GM19452 (cell line): ENCODE measurements at regions not wholly inside any gene's neighbourhood (a gene's known extent, or its start where the extent isn't known, plus 50 kb on each side); places are given as distances from the start of the nearest gene placed in this dataset.

ENCODE experiments used
- ATAC-seq: cut with Tn5 transposase; IDR thresholded peaks from one replicate; pipeline ENCODE4 v1.9.1; 2021; ENCODE audit not compliant: unreplicated experiment

DNA sequence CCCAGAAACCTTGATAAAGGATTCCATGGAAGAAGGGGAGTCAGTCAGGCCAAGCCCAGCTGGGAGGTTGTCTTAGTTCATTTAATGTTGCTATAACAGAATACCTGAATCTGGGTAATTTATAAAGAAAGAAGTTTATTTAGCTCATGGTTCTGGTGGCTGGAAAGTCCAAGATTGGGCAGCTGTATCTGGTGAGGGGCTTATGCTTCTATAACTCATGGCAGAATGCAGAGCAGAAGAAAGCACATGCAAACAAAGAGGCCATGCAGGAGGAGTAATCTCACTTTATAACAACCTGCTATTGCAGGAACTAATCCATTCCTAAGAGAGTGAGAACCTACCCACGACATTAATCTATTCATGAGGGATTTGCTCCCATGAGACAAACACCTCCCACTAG lies 54.2 kb upstream of the ANKRD1 start:
- no peak for ATAC-seq

DNA sequence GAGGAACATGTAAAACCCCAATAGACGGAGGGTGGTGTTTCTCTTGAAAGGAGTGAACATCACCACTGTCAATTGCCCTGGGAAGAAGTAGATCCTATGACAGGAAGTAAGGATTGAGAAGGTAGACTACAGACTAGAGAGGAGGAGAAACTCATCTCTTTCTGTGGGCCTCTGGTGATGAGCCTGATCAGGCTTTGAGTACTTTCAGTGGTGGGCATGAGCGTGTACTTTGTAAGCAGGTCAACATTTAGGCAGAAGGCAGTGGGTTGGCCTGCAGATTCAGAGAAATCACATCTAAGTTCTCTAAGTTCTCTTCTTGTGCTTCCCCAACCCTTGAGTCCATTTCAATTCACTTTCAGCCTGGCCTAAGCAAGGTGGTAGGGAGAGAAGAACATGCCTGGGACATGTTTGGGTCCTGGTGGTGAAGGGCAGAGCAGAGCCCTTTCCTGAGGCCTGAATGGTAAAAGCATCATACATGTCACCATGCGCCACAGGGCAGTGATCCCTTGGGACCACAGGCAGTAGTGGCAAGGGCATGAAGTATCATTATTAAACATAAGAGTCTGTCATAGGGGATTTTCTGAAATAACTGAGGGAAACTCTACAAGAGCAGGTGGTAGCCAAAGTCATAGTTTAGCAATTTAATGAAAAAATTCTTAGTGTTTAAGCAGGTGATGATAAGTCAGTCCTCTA lies 56.4 kb upstream of the ANKRD1 start:
- peak; percentile 78 for ATAC-seq

DNA sequence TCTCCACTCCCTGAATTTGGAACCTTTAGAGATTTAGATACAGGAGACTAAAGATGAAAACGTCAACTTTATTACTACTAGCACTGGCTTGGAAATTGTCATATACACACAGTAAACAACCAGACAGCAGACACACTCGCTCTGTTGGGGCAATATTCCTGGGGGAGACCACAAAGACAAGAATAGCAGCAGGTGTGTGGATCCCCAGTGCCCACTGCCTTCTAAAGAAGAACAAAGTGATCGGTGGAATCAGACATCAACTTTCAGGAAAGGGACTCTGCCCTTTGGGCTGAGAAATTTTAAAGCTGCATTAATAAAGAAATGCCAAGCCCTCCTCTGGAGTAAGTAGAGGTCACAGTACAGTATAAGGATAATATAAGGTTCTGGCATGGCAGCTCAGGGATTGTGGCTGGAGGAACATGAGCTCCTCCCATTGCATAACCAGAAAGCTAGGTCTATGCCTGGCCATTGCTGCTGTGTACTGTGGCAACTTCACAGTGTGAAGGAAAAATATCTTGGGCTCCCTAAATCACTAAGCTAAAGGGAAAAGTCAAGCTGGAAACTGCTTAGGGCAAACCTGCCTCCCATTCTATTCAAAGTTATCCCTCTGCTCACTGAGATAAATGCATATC lies 57.1 kb upstream of the ANKRD1 start:
- ATAC-seq = no peak

DNA sequence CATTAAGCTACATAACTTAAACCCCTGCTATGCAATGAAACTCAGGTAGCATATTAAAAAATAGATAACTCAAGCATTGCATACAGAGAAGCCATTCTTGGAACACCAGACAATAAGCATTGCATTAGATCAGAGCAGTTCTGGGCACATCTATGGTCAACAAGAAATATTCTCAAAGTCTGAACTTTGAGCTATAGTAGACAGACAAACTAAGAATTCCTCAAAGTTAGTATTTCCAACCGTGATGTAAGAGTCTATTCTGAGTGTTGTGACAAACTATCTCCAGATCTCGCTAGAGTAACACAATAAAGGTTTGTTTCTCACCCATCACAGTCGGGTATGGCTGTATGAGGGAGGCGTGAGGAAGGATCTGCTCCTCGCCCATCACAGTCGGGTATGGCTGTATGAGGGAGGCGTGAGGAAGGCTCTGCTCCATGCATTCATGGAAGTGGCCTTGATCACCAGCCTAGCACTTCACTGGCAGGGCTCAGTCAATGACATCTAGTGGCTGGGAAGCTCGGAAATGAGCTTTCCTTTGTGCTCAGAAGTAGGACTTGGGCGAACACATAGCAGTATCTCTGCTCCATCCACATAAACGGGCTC lies 61.6 kb upstream of the ANKRD1 start:
- no peak for ATAC-seq

DNA sequence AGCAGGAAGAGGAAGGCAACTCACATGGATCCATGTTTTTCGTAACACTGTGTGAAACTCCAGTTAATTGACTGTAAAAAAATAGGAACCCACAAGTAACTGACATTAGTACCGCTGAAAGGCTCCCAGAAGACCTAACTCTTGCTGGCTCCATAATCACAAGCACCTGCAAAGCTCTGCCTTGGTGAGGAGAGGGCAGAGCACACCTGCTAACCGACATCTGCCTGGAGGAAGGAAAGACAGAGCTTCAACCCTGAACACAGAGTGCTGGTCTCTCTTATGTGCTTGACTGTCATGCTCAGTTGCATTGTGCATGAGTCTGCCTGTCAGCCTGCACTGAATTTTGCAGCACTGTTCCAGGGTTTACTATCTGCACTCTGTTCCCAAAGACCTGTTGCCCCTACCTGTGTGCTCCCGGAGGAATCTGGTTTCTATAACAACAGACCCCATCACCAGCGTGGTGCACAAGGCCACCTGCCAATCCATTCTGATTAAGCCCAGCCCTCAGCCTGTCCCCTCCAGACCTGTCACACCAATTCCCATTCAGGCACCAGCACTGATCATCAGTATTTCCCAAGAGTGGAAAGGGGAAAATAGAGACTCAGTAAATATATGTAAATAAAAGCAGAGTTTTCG lies 63.1 kb upstream of the ANKRD1 start:
- ATAC-seq = no peak

DNA sequence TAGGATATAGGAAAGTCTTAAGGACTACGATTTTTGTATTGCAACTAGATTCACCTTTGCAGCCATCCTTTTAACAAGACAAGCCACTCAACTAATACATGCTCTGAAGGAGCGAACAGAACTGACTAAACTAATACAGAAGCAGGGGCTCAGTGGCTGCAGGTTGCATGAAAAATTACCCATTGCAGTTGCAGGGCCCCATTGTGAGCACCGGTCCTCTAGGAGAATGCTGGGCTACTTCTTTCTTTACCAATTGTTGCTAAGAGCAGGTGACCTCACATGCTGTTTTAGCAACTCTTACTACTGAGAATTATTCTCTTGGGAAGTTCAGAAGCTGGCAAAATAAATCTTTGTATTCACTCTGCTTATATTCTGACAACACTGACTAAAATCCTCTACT lies 64.0 kb upstream of the ANKRD1 start:
- ATAC-seq = no peak

DNA sequence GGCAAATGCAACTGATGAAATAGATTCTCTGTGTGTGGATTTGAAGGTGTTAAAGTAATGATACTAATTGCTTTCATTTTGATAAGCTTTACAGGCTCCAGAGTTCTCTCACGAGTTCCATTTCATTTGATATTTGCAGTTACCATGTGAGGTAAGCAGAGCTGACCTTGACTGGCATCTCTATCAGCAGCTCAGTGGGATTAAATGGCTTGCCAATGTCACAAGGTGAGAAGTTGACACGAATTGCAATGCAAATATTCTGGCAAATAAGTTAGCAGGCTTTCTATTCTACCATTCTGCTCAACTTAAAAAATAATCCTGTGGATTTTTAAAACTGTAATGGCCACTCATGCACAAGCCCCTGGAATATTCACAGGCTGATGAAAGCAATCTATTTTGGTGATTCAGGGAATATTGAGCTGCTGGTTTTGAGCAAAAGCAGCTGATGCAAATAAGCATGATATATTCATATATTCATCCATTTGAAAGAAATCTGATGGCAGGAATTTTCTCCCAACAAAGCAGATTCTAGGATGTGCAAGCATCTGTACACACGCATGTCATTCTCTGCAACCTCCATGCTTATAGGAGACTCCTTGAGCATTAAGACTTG lies 64.5 kb upstream of the ANKRD1 start:
- no peak for ATAC-seq

DNA sequence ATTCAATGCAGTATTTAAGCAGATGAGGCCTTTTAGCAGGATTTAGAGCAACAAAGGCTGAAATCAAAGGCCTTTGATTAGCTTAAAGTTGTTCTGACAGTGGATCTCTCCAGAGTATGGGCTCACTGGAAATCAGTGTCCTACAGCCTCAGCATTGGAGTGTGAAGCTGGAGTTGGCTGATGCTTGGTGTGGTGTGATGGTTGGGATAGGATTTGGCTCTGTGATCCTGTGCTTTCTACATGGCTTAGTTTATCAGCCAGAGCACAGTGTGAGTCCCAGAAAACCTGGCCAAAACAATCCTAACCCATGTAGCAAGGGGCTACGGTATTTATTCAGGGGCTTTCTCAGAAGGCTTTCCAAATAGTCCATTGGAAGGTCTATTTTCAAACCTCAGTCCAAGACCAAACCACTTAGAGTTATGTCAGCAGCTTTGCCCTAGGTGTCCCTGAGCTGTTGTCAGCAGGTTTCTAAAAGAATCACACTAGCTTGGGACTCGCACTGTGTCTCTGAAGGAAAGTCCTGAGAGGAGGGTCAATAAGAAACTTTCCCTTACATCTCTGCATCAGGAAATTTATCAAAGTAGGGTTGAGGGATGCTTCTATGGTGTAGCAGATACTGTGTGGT lies 65.4 kb upstream of the ANKRD1 start:
- no peak for ATAC-seq

DNA sequence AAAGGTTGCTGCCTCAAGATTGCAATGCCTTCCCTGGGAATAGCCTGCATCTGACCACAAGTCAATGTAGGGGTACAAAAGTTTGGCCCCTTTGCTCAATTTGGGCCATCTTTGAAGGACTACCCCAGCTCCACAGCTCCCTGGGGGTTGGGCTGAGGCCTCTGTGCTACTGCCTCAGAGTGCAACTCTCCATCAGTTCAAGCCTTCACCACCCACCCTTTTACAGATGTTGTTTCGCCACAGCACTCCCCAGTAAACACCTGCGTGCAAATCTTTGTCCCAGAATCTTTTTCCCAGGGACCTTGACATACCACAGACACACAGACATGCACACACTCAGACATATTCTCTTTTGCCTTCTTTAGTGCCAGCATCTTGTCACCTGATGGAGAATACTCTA lies 66.0 kb upstream of the ANKRD1 start:
- ATAC-seq = no peak

DNA sequence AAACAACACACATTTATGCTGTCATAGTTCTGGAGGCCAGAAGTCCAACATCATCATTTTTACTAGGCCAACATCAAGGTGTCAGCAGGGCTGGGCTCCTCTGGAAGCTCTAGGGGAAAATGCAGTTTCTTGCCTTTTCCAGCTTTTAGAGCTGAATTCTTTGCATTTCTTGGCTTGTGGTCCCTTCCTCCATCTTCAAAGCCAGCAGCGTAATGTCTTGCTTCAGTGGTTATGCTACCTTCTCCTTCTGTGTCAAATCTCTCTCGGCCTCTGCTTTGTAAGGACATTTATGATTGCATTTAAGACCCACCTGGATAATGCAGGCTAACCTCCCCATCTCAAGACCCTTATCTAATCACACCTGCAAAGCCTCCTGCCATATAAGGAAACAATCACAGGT lies 66.5 kb upstream of the ANKRD1 start:
- ATAC-seq = no peak

DNA sequence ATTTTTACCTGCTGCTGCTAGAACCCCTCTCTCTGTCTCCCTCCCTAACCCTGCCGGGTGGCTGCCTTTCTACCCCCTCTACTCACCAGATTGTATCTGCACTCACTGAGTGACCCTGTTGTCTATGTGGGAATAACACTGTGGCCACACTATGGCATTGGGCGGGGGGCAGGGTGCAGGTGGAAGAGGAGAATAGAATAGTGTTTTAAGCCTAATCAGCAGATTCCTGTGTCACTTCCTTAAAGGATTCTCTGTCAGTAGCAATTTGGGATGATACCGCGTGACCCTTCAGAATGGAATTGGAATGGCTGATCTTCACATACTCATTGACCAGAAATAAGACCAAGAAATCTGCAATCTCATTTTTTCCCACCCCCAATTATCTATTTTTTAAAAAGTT lies 67.1 kb upstream of the ANKRD1 start:
- ATAC-seq = no peak

DNA sequence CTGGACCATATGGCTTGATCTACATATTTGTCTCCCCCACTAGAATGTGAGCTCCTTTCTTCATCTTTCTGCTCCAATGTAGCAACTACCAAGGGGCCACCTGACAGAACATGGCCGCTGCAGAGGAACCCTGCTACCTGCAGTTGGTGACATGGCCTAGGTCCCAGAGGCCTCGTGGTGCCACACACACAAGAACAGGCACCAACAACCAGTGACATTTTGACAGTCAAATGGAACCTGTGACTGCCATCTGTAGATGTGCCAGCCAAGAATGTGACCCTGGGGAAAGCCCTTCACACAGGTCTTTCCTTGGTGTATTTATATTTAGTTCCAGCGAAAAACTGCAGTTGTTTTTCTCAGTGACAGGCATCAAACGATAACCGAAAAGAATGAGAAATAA lies 67.9 kb upstream of the ANKRD1 start:
- no peak for ATAC-seq

DNA sequence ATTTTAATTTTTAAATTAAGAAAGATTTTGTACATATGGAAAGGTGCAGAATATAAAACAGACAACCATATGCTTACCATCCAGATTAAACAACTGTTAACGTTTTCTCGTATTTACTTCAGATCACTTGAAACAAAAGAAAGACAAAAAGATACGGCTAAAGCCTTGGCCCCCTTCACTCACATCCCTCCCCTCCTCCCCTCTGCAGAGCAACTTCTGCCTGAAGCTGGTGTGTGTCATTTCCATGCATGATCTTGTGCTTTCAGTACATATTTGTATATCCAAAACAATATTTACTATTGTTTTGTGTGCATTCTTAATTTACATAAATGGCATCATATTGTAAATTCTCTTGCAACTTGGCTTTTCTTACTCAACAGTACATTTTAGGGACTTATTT lies 68.5 kb upstream of the ANKRD1 start:
- no peak for ATAC-seq

DNA sequence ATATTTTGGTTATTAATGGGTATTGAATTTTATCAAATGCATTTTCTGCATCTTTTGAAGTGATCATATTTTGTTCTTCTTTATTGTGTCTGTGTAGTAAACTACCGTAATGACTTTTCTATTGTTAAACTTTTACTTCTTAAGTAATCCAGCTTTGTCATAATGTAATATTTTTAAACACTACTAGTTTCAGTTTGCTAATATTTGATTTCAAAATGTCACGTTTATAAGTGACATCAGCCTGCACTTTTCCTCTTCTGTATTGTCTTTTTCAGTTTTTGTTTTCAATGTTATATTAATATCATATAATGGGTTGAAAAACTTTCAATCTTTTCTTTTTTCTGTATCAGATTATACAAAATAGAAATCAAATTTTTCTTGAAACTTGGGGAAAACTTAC lies 71.6 kb upstream of the ANKRD1 start:
- no peak for ATAC-seq

DNA sequence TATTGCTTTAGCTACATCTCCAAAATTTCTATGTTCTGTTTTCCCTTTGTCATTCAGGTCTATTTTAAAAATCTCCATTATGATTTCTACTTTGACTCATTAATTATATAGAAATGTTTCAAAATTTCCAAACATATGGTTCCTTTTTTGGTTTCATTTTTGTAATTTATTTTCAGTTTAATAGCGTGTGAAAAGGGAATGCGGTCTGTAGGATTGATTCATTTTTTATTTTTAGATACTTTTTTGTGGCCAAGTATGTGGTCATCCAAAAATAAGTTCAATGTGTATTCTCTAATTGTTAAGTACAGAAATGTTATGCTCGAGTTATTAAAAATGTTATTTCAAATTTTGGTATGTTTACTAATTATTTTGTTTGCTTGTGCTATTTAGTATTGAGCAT lies 72.5 kb upstream of the ANKRD1 start:
- ATAC-seq = peak; percentile 64

DNA sequence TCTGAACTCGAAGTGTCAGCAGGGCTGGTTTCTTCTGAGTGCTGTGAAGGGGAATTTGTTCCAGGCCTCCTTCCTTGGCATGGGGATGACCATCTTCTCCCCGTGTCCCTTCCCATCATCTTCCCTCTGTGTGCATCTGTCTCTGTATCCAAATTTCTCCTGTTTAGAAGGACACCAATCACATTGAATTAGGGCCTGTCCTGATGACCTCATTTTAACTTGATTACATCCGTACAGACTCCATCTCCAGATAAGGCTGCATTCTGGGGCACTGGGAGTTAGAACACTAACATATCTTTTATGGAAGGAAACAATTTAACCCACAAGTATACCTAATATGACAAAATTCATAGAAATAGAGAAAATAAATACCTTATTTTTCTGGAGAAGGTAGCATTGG lies 76.8 kb upstream of the ANKRD1 start:
- no peak for ATAC-seq

DNA sequence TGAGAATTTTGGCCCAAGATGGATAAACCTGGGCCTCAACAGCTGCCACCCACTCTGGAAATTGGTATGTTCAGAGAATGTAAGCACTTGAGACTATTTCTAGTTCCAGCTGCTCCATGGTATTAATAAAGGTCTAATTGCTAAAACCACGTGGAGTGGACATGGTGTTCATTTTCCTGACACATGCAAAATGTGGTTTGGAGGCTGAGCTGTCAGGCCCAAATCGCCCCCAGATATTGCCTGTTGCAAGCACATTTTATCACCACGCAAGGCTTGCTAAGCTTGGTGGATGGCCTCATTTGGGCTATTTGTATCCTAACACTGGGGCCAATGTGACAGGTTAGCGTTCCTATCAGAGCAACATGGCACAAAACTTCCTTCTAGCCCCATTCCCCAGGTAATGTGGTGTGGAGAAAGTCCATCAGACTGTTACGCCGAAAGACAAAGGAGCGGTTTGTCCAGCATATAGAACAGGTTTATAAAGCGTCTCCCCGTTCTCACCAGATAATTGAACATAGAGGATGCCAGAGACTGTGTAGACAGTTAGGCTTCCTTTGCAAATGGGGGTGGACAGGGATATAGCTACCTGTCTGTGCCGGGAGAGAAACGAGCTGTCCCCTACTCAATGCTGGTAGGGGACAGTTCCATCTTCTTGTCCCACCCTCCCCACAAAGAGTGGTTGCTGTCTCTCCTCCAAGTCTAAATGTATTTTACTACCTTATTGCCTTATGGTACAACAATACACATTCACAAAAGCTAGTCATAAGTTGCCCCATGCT lies 78.0 kb upstream of the ANKRD1 start:
- ATAC-seq = peak; percentile 18

DNA sequence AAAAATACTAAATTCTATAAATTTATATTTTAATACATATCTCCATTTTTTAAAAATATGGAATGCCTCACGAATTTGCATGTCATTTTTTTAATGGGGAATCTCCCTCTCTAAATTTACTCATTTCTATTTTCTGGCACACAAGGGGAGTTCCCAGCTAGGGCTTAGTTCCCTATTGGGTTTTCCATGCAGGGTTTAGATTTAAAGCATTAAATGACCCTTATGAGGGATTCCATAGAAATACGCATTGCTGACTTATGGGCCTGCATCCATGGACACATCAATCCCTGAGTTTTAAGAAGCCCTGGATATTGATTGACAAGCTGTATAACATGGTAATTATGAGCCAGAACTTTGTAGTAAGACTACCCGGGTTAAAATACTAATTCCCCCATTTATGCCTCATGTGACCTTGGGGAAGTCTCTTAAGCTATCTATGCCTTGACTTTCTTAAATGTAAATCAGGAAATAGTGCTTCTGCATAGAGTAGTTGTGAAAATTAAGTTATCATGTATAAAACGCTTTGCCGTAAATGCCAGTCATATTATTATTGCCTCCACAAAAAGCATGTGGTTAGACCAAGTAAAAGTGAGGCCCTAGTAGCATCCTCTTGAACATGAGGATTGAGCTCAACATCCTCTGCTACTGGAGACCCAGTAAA lies 78.8 kb upstream of the ANKRD1 start:
- ATAC-seq = peak; percentile 50

DNA sequence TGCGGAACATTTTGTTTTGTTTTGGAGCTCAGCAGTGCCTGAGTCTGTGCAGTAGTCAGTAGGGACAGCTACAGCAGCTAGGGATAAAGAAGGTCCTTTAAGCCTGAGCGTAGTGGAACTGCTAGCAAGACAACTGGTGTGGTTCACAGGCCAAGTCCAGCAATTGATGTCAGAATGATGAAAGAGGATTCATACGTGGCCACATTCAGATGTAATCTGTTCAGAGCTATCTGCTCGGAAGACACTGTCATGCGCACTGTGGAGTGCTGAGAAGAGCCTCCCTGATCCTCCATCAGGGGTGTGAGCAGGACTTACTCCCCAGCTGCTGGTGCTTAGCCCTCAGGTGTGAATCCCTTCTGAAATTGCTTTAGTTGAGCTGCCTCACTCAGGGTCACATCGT lies 79.6 kb upstream of the ANKRD1 start:
- no peak for ATAC-seq

DNA sequence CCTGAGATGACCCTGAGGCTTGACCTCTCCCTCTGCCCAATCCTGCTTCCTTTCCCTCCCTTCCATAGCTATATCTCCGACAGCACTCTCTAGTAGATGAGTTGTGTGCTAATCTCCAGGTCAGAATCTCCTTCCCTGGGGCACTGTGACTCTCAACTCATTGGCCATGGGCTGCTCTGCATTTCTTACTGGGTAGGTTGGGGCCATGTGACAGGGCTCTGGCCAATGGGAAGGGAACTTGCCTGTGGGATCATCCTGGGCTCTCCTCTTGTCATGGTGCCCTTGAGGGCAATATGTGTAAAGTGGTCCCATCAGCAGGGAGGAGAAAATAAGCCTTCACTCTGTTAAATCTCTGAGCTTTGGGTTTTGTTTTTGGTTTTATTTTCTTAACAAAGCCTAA lies 80.1 kb upstream of the ANKRD1 start:
- ATAC-seq = no peak
